Liver (tissue), 8 donors: ENCODE measurements at regions not wholly inside any gene's neighbourhood (a gene's known extent, or its start where the extent isn't known, plus 50 kb on each side); places are given as distances from the start of the nearest gene placed in this dataset.

ENCODE experiments used
- DNase-seq: peaks from one replicate; pipeline ENCODE4 v3.0.0-alpha.2; 2017; ENCODE audit warnings: low spot score
- H3K27ac ChIP-seq, 2 donors: one replicate each; pipeline ENCODE4 v1.7.0; 2013; ENCODE audit warnings: inconsistent platforms in 2 of 2, low read length in 2 of 2, control low read depth in 1 of 2, low read depth in 1 of 2, mild to moderate bottlenecking in 1 of 2
- H3K27me3 ChIP-seq, 4 donors: one replicate each; pipeline versions ENCODE4 v1.6.1 to v1.7.0; 2013; ENCODE audit warnings: low read length in 3 of 4, inconsistent platforms in 1 of 4, mild to moderate bottlenecking in 1 of 4, moderate library complexity in 1 of 4; ENCODE audit not compliant: control insufficient read depth in 4 of 4, insufficient read depth in 4 of 4
- H3K36me3 ChIP-seq, 4 donors: one replicate each; pipeline versions ENCODE4 v1.6.1 to v1.7.0; 2013; ENCODE audit warnings: low read length in 3 of 4, mild to moderate bottlenecking in 3 of 4, low read depth in 1 of 4, moderate library complexity in 1 of 4; ENCODE audit not compliant: control insufficient read depth in 4 of 4, insufficient read depth in 3 of 4
- H3K4me1 ChIP-seq, 4 donors: one replicate each; pipeline versions ENCODE4 v1.6.1 to v1.7.0; 2013; ENCODE audit warnings: low read length in 3 of 4, mild to moderate bottlenecking in 3 of 4, moderate library complexity in 1 of 4; ENCODE audit not compliant: control insufficient read depth in 4 of 4, insufficient read depth in 4 of 4
- H3K4me3 ChIP-seq, 3 donors: one replicate each; pipeline versions ENCODE4 v1.6.1 to v1.7.0; 2013; ENCODE audit warnings: low read length in 3 of 3, control low read depth in 1 of 3, low read depth in 1 of 3, mild to moderate bottlenecking in 1 of 3
- H3K9ac ChIP-seq, 2 donors: one replicate each; pipeline ENCODE4 v1.7.0; 2013; ENCODE audit warnings: low read length in 2 of 2, mild to moderate bottlenecking in 2 of 2, moderate library complexity in 2 of 2, control low read depth in 1 of 2, low read depth in 1 of 2
- H3K9me3 ChIP-seq, 4 donors: one replicate each; pipeline versions ENCODE4 v1.6.1 to v1.7.0; 2013; ENCODE audit warnings: low read length in 3 of 4; ENCODE audit not compliant: control insufficient read depth in 4 of 4
- ATF3 ChIP-seq: IDR thresholded peaks from 2 replicates; pipeline ENCODE4 v1.6.1; 2016; ENCODE audit warnings: antibody characterized with exemption
- CTCF ChIP-seq: fragments of 150-350 bp; IDR thresholded peaks from 2 replicates; pipeline ENCODE4 v1.5.1; 2017; ENCODE audit warnings: improper control_type of control experiment, low read depth, low read length; ENCODE audit not compliant: missing input control
- EGR1 ChIP-seq, 2 donors: IDR thresholded peaks; 2 replicates each; pipeline ENCODE4 v1.6.1; 2016 to 2018; ENCODE audit warnings: antibody characterized with exemption in 2 of 2, low read depth in 2 of 2
- FOXA1 ChIP-seq: IDR thresholded peaks from 2 replicates; pipeline ENCODE4 v1.6.1; 2016; ENCODE audit warnings: antibody characterized with exemption
- FOXA2 ChIP-seq: IDR thresholded peaks from 2 replicates; pipeline ENCODE4 v1.6.1; 2016; ENCODE audit warnings: antibody characterized with exemption
- GABPA ChIP-seq, 2 donors: IDR thresholded peaks in 1 of 2; conservative IDR thresholded peaks in 1 of 2; 2 replicates each; pipeline ENCODE4 v1.6.1; 2016; ENCODE audit warnings: antibody characterized with exemption in 2 of 2, mild to moderate bottlenecking in 1 of 2, moderate library complexity in 1 of 2
- HNF4A ChIP-seq, 2 donors: conservative IDR thresholded peaks; 2 replicates each; pipeline ENCODE4 v1.6.1; 2016; ENCODE audit warnings: antibody characterized with exemption in 2 of 2, mild to moderate bottlenecking in 2 of 2
- HNF4G ChIP-seq: IDR thresholded peaks from 2 replicates; pipeline ENCODE4 v1.6.1; 2016; ENCODE audit warnings: antibody characterized with exemption
- JUND ChIP-seq, 2 donors: IDR thresholded peaks; 2 replicates each; pipeline ENCODE4 v1.6.1; 2016; ENCODE audit warnings: antibody characterized with exemption in 2 of 2
- MAX ChIP-seq: IDR thresholded peaks from 2 replicates; pipeline ENCODE4 v1.6.1; 2016; ENCODE audit warnings: antibody characterized with exemption
- NR2F2 ChIP-seq: IDR thresholded peaks from 2 replicates; pipeline ENCODE4 v1.6.1; 2016; ENCODE audit warnings: antibody characterized with exemption
- RAD21 ChIP-seq, 2 donors: IDR thresholded peaks; 2 replicates each; pipeline ENCODE4 v1.6.1; 2016; ENCODE audit warnings: antibody characterized with exemption in 2 of 2, mild to moderate bottlenecking in 2 of 2
- REST ChIP-seq: IDR thresholded peaks from 2 replicates; pipeline ENCODE4 v1.6.1; 2016; ENCODE audit warnings: antibody characterized with exemption, mild to moderate bottlenecking
- RXRA ChIP-seq, 2 donors: IDR thresholded peaks; 2 replicates each; pipeline ENCODE4 v1.6.1; 2017 to 2018; ENCODE audit warnings: antibody characterized with exemption in 2 of 2, mild to moderate bottlenecking in 1 of 2
- SP1 ChIP-seq: IDR thresholded peaks from 2 replicates; pipeline ENCODE4 v1.6.1; 2018; ENCODE audit warnings: antibody characterized with exemption, mild to moderate bottlenecking
- TAF1 ChIP-seq: conservative IDR thresholded peaks from 2 replicates; pipeline ENCODE4 v1.6.1; 2016; ENCODE audit warnings: antibody characterized with exemption, mild to moderate bottlenecking
- YY1 ChIP-seq: IDR thresholded peaks from 2 replicates; pipeline ENCODE4 v1.6.1; 2016; ENCODE audit warnings: antibody characterized with exemption, mild to moderate bottlenecking
- ZBTB33 ChIP-seq: IDR thresholded peaks from 2 replicates; pipeline ENCODE4 v1.6.1; 2016; ENCODE audit warnings: antibody characterized with exemption
- WGBS: extraction: QIAGEN DNeasy Blood & Tissue Kit; methylation state at CpG from one replicate; pipeline ENCODE4 v1.1.7; 2013; 5-methylcytosine and 5-hydroxymethylcytosine counted together
- donor health status: healthy.
- donor health status: healthy.
- donor health status: healthy.
- donor health status: healthy.
- donor health status: healthy.

- no peaks in the 10 kb centered on the region for H3K27me3 ChIP-seq
- H3K36me3 ChIP-seq: no peaks in the 10 kb centered on the region
- H3K27ac ChIP-seq: no peak overlapping the region
- no peak for DNase-seq
- TF ChIP-seq RXRA (IDR thresholded peaks at IDR 0.05) (no peak), RAD21 (IDR thresholded peaks at IDR 0.05) (no peak), ZBTB33 (no peak), SP1 (no peak), EGR1 (IDR thresholded peaks at IDR 0.05; ENCODE audit: low read depth in 2 of 2) (no peak), JUND (IDR thresholded peaks at IDR 0.05) (no peak), YY1 (no peak), NR2F2 (no peak), HNF4A (conservative IDR thresholded peaks at IDR 0.05) (no peak), TAF1 (no peak), GABPA (IDR thresholded peaks at IDR 0.05 in 1 of 2, conservative IDR thresholded peaks at IDR 0.05 in 1 of 2) (no peak), REST (no peak), MAX (no peak), FOXA2 (no peak), HNF4G (no peak), CTCF (no peak), ATF3 (no peak), FOXA1 (no peak)
- 96% methylated on average over 6 of the region's 6 CpGs for WGBS
- H3K4me3 ChIP-seq: no peak overlapping the region
- no peak overlapping the region for H3K9ac ChIP-seq
- H3K9me3 ChIP-seq: no peaks in the 10 kb centered on the region
- no peaks in the 10 kb centered on the region for H3K4me1 ChIP-seq
These were observed 312.3 kb upstream of the PLXNA2 start for GRCh38 chr1:208556461-208556860.
